ENCODE measurements at regions not wholly inside any gene's neighbourhood (a gene's known extent, or its start where the extent isn't known, plus 50 kb on each side); places are given as distances from the start of the nearest gene placed in this dataset.
A peak's percentile ranks its signal among the peaks of the same experiment; 100 is the strongest.

GRCh38 chr18:46343456-46343855, 239.3 kb downstream of the HAUS1 start:
- H3K36me3 ChIP-seq (ENCODE audit: insufficient read depth, low read length), result no peaks in the 10 kb centered on the region
- POLR2A ChIA-PET, result no interaction called here
- H3K4me1 ChIP-seq (ENCODE audit: insufficient read depth, low read length), result peaks cover 26% of the 10 kb centered on the region
- H3K27ac ChIP-seq (ENCODE audit: low read depth in 1 of 2, low read length in 2 of 2), result no peak overlapping the region
- DNase-seq (peak in 1 of 14 experiments; percentile 17), ATAC-seq (ENCODE audit: poor library complexity) (no peak)
- no peak overlapping the region for H3K27ac Mint-ChIP-seq
- H3K4me3 ChIP-seq (ENCODE audit: low read length), result no peak overlapping the region
- intact Hi-C loops (cut with DNase I, micrococcal nuclease), result no loop called here
- CTCF ChIA-PET, result no interaction called here
- peaks cover 20% of the 10 kb centered on the region for H3K4me1 Mint-ChIP-seq (ENCODE audit: low read depth)
- no peaks in the 10 kb centered on the region for H3K9me3 Mint-ChIP-seq
- TF ChIP-seq CTCF (IDR thresholded peaks at IDR 0.05), result no peak
- no peaks in the 10 kb centered on the region for H3K9me3 ChIP-seq (ENCODE audit: control insufficient read depth in 1 of 2, insufficient read depth in 1 of 2, low read length in 2 of 2)
- peaks cover 6% of the 10 kb centered on the region for H3K27me3 Mint-ChIP-seq
- H3K4me3 Mint-ChIP-seq, result no peak overlapping the region
- H3K36me3 Mint-ChIP-seq (ENCODE audit: low read depth), result no peaks in the 10 kb centered on the region
- H3K27me3 ChIP-seq (ENCODE audit: control insufficient read depth in 1 of 2, insufficient read depth in 2 of 2, low read length in 2 of 2), result no peaks in the 10 kb centered on the region

- intact Hi-C loops (cut with DNase I, micrococcal nuclease), result no loop called here
- no peak overlapping the region for H3K4me3 ChIP-seq (ENCODE audit: low read length)
- peaks cover 22% of the 10 kb centered on the region for H3K4me1 ChIP-seq (ENCODE audit: insufficient read depth, low read length)
Observed at GRCh38 chr18:46343931-46344372, 239.8 kb downstream of the HAUS1 start.

GRCh38 chr18:46344416-46345180, 240.4 kb downstream of the HAUS1 start:
- CTCF ChIA-PET, result no interaction called here
- H3K4me1 ChIP-seq (ENCODE audit: insufficient read depth, low read length), result peaks cover 22% of the 10 kb centered on the region
- H3K27ac ChIP-seq (ENCODE audit: low read depth in 1 of 2, low read length in 2 of 2), result no peak overlapping the region
- H3K36me3 ChIP-seq (ENCODE audit: insufficient read depth, low read length), result no peaks in the 10 kb centered on the region
- no peak overlapping the region for H3K4me3 Mint-ChIP-seq
- no peaks in the 10 kb centered on the region for H3K36me3 Mint-ChIP-seq (ENCODE audit: low read depth)
- H3K4me1 Mint-ChIP-seq (ENCODE audit: low read depth), result peaks cover 20% of the 10 kb centered on the region
- POLR2A ChIA-PET, result no interaction called here
- H3K9me3 Mint-ChIP-seq, result no peaks in the 10 kb centered on the region
- no peak for TF ChIP-seq CTCF (IDR thresholded peaks at IDR 0.05)
- DNase-seq, result no peak
- no peaks in the 10 kb centered on the region for H3K9me3 ChIP-seq (ENCODE audit: control insufficient read depth in 1 of 2, insufficient read depth in 1 of 2, low read length in 2 of 2)
- ATAC-seq (ENCODE audit: poor library complexity), result no peak
- H3K4me3 ChIP-seq (ENCODE audit: low read length), result no peak overlapping the region
- intact Hi-C loops (cut with DNase I, micrococcal nuclease), result no loop called here
- H3K27me3 Mint-ChIP-seq, result no peaks in the 10 kb centered on the region
- H3K27ac Mint-ChIP-seq, result no peak overlapping the region
- no peaks in the 10 kb centered on the region for H3K27me3 ChIP-seq (ENCODE audit: control insufficient read depth in 1 of 2, insufficient read depth in 2 of 2, low read length in 2 of 2)

More at GRCh38 chr18:46343931-46344372, 239.8 kb downstream of the HAUS1 start:
- peaks cover 20% of the 10 kb centered on the region for H3K4me1 Mint-ChIP-seq (ENCODE audit: low read depth)
- no peak overlapping the region for H3K4me3 Mint-ChIP-seq
- no peak overlapping the region for H3K27ac Mint-ChIP-seq
- ChIA-PET POLR2A (no interaction called here), CTCF (no interaction called here)
- H3K9me3 ChIP-seq (ENCODE audit: control insufficient read depth in 1 of 2, insufficient read depth in 1 of 2, low read length in 2 of 2), result no peaks in the 10 kb centered on the region
- no peaks in the 10 kb centered on the region for H3K36me3 ChIP-seq (ENCODE audit: insufficient read depth, low read length)
- H3K27ac ChIP-seq (ENCODE audit: low read depth in 1 of 2, low read length in 2 of 2), result no peak overlapping the region
- H3K9me3 Mint-ChIP-seq, result no peaks in the 10 kb centered on the region
- no peak for TF ChIP-seq CTCF (IDR thresholded peaks at IDR 0.05)
- H3K27me3 ChIP-seq (ENCODE audit: control insufficient read depth in 1 of 2, insufficient read depth in 2 of 2, low read length in 2 of 2), result no peaks in the 10 kb centered on the region
- no peaks in the 10 kb centered on the region for H3K36me3 Mint-ChIP-seq (ENCODE audit: low read depth)
- ATAC-seq (ENCODE audit: poor library complexity), result peak; percentile 90
- H3K27me3 Mint-ChIP-seq, result peaks cover 1% of the 10 kb centered on the region
- peak; percentile 13 to 80 (median 32) for DNase-seq

Measured in CD4-positive, alpha-beta T cell (primary cell).